Ovary (tissue), 7 donors: ENCODE measurements at regions not wholly inside any gene's neighbourhood (a gene's known extent, or its start where the extent isn't known, plus 50 kb on each side); places are given as distances from the start of the nearest gene placed in this dataset.
"Not testable (repeated sequence)": the region's sequence is repeated elsewhere in the genome, so short reads cannot be mapped to it uniquely, and the experiment has no call there.

Experiments used
- DNase-seq, 5 donors: peaks; one replicate each; pipeline ENCODE4 v3.0.0-alpha.2; 2019 to 2020
- H3K27ac ChIP-seq, 2 donors: fragments of 200-600 bp; one replicate each; pipeline versions ENCODE4 v1.5.1 to v1.8.0; 2019 to 2022
- H3K27me3 ChIP-seq: fragments of 200-600 bp; one replicate; pipeline ENCODE4 v1.8.0; 2022
- H3K36me3 ChIP-seq: fragments of 200-600 bp; sonication (generic); one replicate; pipeline ENCODE4 v1.5.1; 2019
- H3K4me1 ChIP-seq: one replicate; pipeline ENCODE4 v1.8.1; 2013; ENCODE audit warnings: mild to moderate bottlenecking, moderate library complexity; ENCODE audit not compliant: insufficient read depth
- H3K4me3 ChIP-seq: fragments of 200-600 bp; sonication (generic); one replicate; pipeline ENCODE4 v1.5.1; 2017
- H3K9me3 ChIP-seq, 2 donors: fragments of 200-600 bp in 1 of 2; sonication (generic) in 1 of 2; one replicate each; pipeline versions ENCODE4 v1.5.1 to v1.8.1; 2013 to 2019; ENCODE audit warnings: mild to moderate bottlenecking in 1 of 2, moderate library complexity in 1 of 2
- CTCF ChIP-seq, 3 donors: fragments of 450-650 bp in 2 of 3; fragments of 200-600 bp in 1 of 3; IDR thresholded peaks; one replicate each; pipeline versions ENCODE4 v1.5.1 to v1.8.0; 2016 to 2022; ENCODE audit warnings: antibody characterized with exemption in 3 of 3, mild to moderate bottlenecking in 1 of 3
- EP300 ChIP-seq: sonication (generic); formaldehyde crosslinking; IDR thresholded peaks from one replicate; pipeline ENCODE4 v1.6.1; 2017; ENCODE audit warnings: antibody characterized with exemption
- POLR2A ChIP-seq: fragments of 450-650 bp; IDR thresholded peaks from one replicate; pipeline ENCODE4 v1.6.1; 2017; ENCODE audit warnings: antibody characterized with exemption, mild to moderate bottlenecking, moderate library complexity
- WGBS, 3 donors: extraction: QIAGEN DNeasy Blood & Tissue Kit in 1 of 3; methylation state at CpG; one replicate each; pipeline versions ENCODE4 v1.1.5 to v1.1.7; 2013 to 2017; 5-methylcytosine and 5-hydroxymethylcytosine counted together
- intact Hi-C, 4 donors: fragments of 100-400 bp; cut with DNase I; formaldehyde crosslinking; loops; one replicate each; pipeline versions ENCODE4 v1.11.0 to v1.15.1; 2022 to 2023
- donor health status: DM: no; HTN: no; CAD: no; lungs with moderate emphysema.
- donor health status: DM: no; HTN: no; CAD: no.
- donor health status: Bipolar disorder and iron deficiency.
- donor health status: DM: no; HTN: no; CAD: no.
- donor health status: DM: yes; HTN: yes; CAD: no.

DNA sequence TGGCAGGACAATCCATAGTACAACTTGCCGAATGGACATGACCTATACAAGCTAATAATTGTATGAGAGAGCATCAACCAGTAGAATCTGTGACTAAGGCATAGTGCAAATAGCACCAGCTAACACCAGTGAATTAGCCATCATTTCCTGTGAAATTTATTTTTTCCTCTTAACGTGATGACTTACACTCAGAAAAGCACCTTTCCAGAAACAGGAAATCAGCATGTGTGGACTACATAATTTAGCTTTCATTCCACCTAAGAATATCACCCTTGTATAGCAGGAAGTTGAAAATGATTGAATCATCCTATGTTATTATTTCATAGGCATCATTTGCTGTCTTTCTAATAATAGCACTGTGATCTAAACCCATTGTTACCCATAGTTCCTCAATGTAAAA is 1393.4 kb upstream of the PCDH7 start:
- no peak for TF ChIP-seq CTCF (IDR thresholded peaks at IDR 0.05)
- no peak for TF ChIP-seq POLR2A
- TF ChIP-seq EP300, result no peak
- WGBS, 3 donors, result 70 to 84% (median 72%) methylated on average over 2 of the region's 2 CpGs
- no peaks in the 10 kb centered on the region for H3K4me1 ChIP-seq
- H3K27me3 ChIP-seq, result no peaks in the 10 kb centered on the region
- no peak for DNase-seq
- no peaks in the 10 kb centered on the region for H3K36me3 ChIP-seq
- intact Hi-C loops, result no loop called here
- H3K4me3 ChIP-seq, result no peak overlapping the region
- no peak overlapping the region for H3K27ac ChIP-seq
- H3K9me3 ChIP-seq, result no peaks in the 10 kb centered on the region

GRCh38 chr4:29336861-29337260 is 1383.3 kb upstream of the PCDH7 start:
- intact Hi-C loops, result no loop called here
- Histone ChIP-seq H3K27ac (no peak overlapping the region), H3K9me3 (no peaks in the 10 kb centered on the region), H3K4me3 (no peak overlapping the region), H3K36me3 (no peaks in the 10 kb centered on the region), H3K4me1 (no peaks in the 10 kb centered on the region), H3K27me3 (no peaks in the 10 kb centered on the region)
- DNase-seq, result no peak
- WGBS, 3 donors, result 24 to 47% (median 31%) methylated on average over 1 of the region's 1 CpG
- no peak for TF ChIP-seq EP300
- no peak for TF ChIP-seq POLR2A
- no peak for TF ChIP-seq CTCF (IDR thresholded peaks at IDR 0.05)

- H3K9me3 ChIP-seq, result no peaks in the 10 kb centered on the region
- no peaks in the 10 kb centered on the region for H3K4me1 ChIP-seq
- 95 to 98% (median 96%) methylated on average over 2 of the region's 2 CpGs for WGBS, 3 donors
- intact Hi-C loops, result no loop called here
- H3K36me3 ChIP-seq, result no peaks in the 10 kb centered on the region
- no peak overlapping the region for H3K27ac ChIP-seq
- no peak for DNase-seq
- no peaks in the 10 kb centered on the region for H3K27me3 ChIP-seq
- TF ChIP-seq CTCF (IDR thresholded peaks at IDR 0.05), result no peak
- no peak for TF ChIP-seq POLR2A
- no peak for TF ChIP-seq EP300
- no peak overlapping the region for H3K4me3 ChIP-seq
Measured at GRCh38 chr4:29372971-29373370, 1347.2 kb upstream of the PCDH7 start.

DNA sequence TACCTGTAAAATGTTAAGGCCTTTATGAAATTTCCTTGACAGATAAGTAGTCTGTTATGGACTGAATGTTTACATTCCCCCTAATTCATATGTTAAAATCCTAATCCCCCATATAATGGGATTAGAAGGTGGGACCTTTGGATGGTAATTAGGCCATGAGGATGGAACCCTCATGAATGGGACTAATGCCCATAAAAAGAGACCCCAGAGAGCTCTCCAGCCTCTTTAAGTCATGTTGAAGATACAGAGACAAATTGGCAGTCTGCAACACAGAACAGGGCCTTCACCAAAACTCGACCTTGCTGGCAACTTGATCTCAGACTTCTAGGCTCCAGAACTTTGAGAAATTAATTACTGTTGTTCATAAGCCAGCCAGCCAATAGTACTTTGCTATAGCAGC is 1344.5 kb upstream of the PCDH7 start:
- intact Hi-C loops, result no loop called here
- 30 to 61% (median 35%) methylated on average over 1 of the region's 1 CpG for WGBS, 3 donors

GRCh38 chr4:29378237-29378636 is 1341.9 kb upstream of the PCDH7 start:
- H3K9me3 ChIP-seq, H3K4me1 ChIP-seq, H3K27me3 ChIP-seq, H3K36me3 ChIP-seq, H3K4me3 ChIP-seq, DNase-seq, intact Hi-C loops, H3K27ac ChIP-seq: not testable (repeated sequence)

More for the DNA sequence above, 1344.5 kb upstream of the PCDH7 start:
- Histone ChIP-seq H3K9me3 (no peaks in the 10 kb centered on the region), H3K27ac (no peak overlapping the region), H3K4me3 (no peak overlapping the region), H3K36me3 (no peaks in the 10 kb centered on the region), H3K27me3 (no peaks in the 10 kb centered on the region), H3K4me1 (no peaks in the 10 kb centered on the region)
- no peak for DNase-seq
- TF ChIP-seq CTCF (IDR thresholded peaks at IDR 0.05) (no peak), EP300 (no peak), POLR2A (no peak)
